ENCODE measurements at regions not wholly inside any gene's neighbourhood (a gene's known extent, or its start where the extent isn't known, plus 50 kb on each side); places are given as distances from the start of the nearest gene placed in this dataset.

DNA sequence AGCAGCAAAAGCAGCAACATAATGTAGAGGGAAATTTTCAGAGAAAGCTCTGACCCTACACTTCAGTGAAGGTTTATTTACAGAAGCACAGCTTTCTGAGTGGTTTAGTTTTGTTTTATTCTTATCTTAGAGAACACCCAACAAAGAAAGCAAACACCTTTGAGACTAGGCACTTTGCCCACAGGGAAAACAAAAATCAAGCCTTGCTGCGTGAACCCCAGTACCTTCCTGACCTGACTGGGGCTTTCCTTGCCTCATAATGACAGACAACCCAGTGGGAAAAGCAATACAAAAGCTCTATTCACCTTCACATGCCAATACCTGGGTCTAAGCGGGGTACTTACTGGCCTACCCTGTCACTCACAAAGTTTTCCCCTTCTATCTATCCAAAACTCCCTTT lies 189.8 kb downstream of the HINT1 start:
- no peak for DNase-seq
- TF ChIP-seq, protein P1, sequence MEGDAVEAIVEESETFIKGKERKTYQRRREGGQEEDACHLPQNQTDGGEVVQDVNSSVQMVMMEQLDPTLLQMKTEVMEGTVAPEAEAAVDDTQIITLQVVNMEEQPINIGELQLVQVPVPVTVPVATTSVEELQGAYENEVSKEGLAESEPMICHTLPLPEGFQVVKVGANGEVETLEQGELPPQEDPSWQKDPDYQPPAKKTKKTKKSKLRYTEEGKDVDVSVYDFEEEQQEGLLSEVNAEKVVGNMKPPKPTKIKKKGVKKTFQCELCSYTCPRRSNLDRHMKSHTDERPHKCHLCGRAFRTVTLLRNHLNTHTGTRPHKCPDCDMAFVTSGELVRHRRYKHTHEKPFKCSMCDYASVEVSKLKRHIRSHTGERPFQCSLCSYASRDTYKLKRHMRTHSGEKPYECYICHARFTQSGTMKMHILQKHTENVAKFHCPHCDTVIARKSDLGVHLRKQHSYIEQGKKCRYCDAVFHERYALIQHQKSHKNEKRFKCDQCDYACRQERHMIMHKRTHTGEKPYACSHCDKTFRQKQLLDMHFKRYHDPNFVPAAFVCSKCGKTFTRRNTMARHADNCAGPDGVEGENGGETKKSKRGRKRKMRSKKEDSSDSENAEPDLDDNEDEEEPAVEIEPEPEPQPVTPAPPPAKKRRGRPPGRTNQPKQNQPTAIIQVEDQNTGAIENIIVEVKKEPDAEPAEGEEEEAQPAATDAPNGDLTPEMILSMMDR (IDR thresholded peaks at IDR 0.05): no peak
- no peak overlapping the region for H3K4me3 Mint-ChIP-seq
- H3K36me3 ChIP-seq (ENCODE audit: control insufficient read depth, insufficient read depth, low read length): no peaks in the 10 kb centered on the region
- no peaks in the 10 kb centered on the region for H3K9me3 Mint-ChIP-seq
- H3K9me3 ChIP-seq (ENCODE audit: control insufficient read depth, insufficient read depth, low read length): no peaks in the 10 kb centered on the region
- no peak for ATAC-seq
- no peaks in the 10 kb centered on the region for H3K4me1 Mint-ChIP-seq
- 86% methylated on average over 2 of the region's 2 CpGs for WGBS (ENCODE audit: insufficient coverage)
- H3K27me3 Mint-ChIP-seq (ENCODE audit: low read depth in 2 of 2): peaks cover 5 to 24% of the 10 kb centered on the region in 2 donors
- H3K4me3 ChIP-seq (ENCODE audit: low read length): no peak overlapping the region
- no peak overlapping the region for H3K27ac ChIP-seq (ENCODE audit: low read length)
- H3K4me1 ChIP-seq (ENCODE audit: control insufficient read depth, insufficient read depth, low read length): no peaks in the 10 kb centered on the region
- no peak overlapping the region for H3K27ac Mint-ChIP-seq
- intact Hi-C loops (cut with micrococcal nuclease): no loop called here
- no peaks in the 10 kb centered on the region for H3K36me3 Mint-ChIP-seq
- no peaks in the 10 kb centered on the region for H3K27me3 ChIP-seq (ENCODE audit: control insufficient read depth, insufficient read depth, low read length)

DNA sequence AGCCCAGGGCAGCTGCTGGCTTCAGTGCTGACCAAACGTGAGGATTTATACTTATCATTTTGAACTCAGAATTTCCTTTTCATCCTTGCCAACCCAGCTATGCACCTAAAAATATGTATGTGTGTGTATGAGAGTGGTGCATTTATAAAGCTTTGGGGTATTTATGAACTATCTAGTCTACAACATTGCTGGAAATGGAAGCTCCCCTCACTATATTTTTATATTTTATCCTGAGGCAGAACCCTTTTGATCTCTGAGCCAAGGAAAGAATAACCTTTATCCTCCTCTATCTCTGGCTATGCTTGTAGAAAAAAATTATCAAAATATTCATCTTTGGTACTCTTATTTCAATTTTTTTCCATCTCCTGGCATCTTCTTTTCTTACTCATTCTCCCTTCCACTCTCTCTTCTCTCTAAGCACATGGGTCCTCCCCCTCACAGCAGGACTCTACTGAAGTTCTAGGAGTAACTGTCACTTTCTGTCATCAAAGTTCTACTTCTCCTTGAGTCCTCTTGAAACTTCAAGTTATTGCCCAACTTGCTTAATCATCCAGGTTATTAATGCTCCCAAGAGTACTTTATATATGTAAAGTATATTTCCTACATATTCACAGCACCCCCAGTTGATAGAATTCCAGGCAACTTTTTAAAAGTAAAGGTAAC lies 190.9 kb downstream of the HINT1 start:
- no peaks in the 10 kb centered on the region for H3K27me3 ChIP-seq (ENCODE audit: control insufficient read depth, insufficient read depth, low read length)
- Mint-ChIP-seq H3K9me3 (no peaks in the 10 kb centered on the region), H3K4me3 (no peak overlapping the region), H3K27me3 (ENCODE audit: low read depth in 2 of 2) (peaks cover 5 to 20% of the 10 kb centered on the region in 2 donors), H3K27ac (no peak overlapping the region), H3K4me1 (no peaks in the 10 kb centered on the region), H3K36me3 (no peaks in the 10 kb centered on the region)
- no peak overlapping the region for H3K4me3 ChIP-seq (ENCODE audit: low read length)
- DNase-seq: no peak
- H3K9me3 ChIP-seq (ENCODE audit: control insufficient read depth, insufficient read depth, low read length): no peaks in the 10 kb centered on the region
- no peak overlapping the region for H3K27ac ChIP-seq (ENCODE audit: low read length)
- no CpG with 5 or more reads among the region's 1 CpG for WGBS (ENCODE audit: insufficient coverage)
- intact Hi-C loops (cut with micrococcal nuclease): no loop called here
- no peak for ATAC-seq
- no peaks in the 10 kb centered on the region for H3K4me1 ChIP-seq (ENCODE audit: control insufficient read depth, insufficient read depth, low read length)
- H3K36me3 ChIP-seq (ENCODE audit: control insufficient read depth, insufficient read depth, low read length): no peaks in the 10 kb centered on the region
- TF ChIP-seq, protein P1 (IDR thresholded peaks at IDR 0.05): no peak

GRCh38 chr5:130966990-130967525 lies 198.0 kb downstream of the HINT1 start:
- H3K9me3 Mint-ChIP-seq: peaks cover 2 to 4% of the 10 kb centered on the region in 2 donors
- no peak overlapping the region for H3K4me3 Mint-ChIP-seq
- Histone ChIP-seq H3K9me3 (ENCODE audit: control insufficient read depth, insufficient read depth, low read length) (no peaks in the 10 kb centered on the region), H3K27ac (ENCODE audit: low read length) (no peak overlapping the region), H3K27me3 (ENCODE audit: control insufficient read depth, insufficient read depth, low read length) (no peaks in the 10 kb centered on the region), H3K4me1 (ENCODE audit: control insufficient read depth, insufficient read depth, low read length) (no peaks in the 10 kb centered on the region), H3K4me3 (ENCODE audit: low read length) (no peak overlapping the region), H3K36me3 (ENCODE audit: control insufficient read depth, insufficient read depth, low read length) (no peaks in the 10 kb centered on the region)
- DNase-seq (no peak), ATAC-seq (no peak)
- H3K27ac Mint-ChIP-seq: no peak overlapping the region
- TF ChIP-seq, protein P1 (IDR thresholded peaks at IDR 0.05): no peak
- no peaks in the 10 kb centered on the region for H3K4me1 Mint-ChIP-seq
- peaks cover 8% of the 10 kb centered on the region for H3K36me3 Mint-ChIP-seq
- intact Hi-C loops (cut with micrococcal nuclease): no loop called here
- no CpG with 5 or more reads among the region's 1 CpG for WGBS (ENCODE audit: insufficient coverage)
- H3K27me3 Mint-ChIP-seq (ENCODE audit: low read depth in 2 of 2): peaks cover 3 to 14% of the 10 kb centered on the region in 2 donors

- H3K4me3 Mint-ChIP-seq: no peak overlapping the region
- Histone ChIP-seq H3K27ac (ENCODE audit: low read length) (no peak overlapping the region), H3K4me1 (ENCODE audit: control insufficient read depth, insufficient read depth, low read length) (no peaks in the 10 kb centered on the region), H3K36me3 (ENCODE audit: control insufficient read depth, insufficient read depth, low read length) (no peaks in the 10 kb centered on the region), H3K9me3 (ENCODE audit: control insufficient read depth, insufficient read depth, low read length) (no peaks in the 10 kb centered on the region), H3K4me3 (ENCODE audit: low read length) (no peak overlapping the region), H3K27me3 (ENCODE audit: control insufficient read depth, insufficient read depth, low read length) (no peaks in the 10 kb centered on the region)
- ATAC-seq (no peak), DNase-seq (no peak)
- H3K9me3 Mint-ChIP-seq: peaks cover 2 to 5% of the 10 kb centered on the region in 2 donors
- no peak overlapping the region for H3K27ac Mint-ChIP-seq
- TF ChIP-seq, protein P1 (IDR thresholded peaks at IDR 0.05): no peak
- 100% methylated on average over 1 of the region's 1 CpG for WGBS (ENCODE audit: insufficient coverage)
- intact Hi-C loops (cut with micrococcal nuclease): no loop called here
- H3K4me1 Mint-ChIP-seq: no peaks in the 10 kb centered on the region
- H3K36me3 Mint-ChIP-seq: peaks cover 9% of the 10 kb centered on the region
- H3K27me3 Mint-ChIP-seq (ENCODE audit: low read depth in 2 of 2): peaks cover 3 to 15% of the 10 kb centered on the region in 2 donors
These were observed 199.1 kb downstream of the HINT1 start for GRCh38 chr5:130965920-130966319.

All from natural killer cell (primary cell).